Activated CD4-positive, alpha-beta T cell treated with anti-CD3 and anti-CD28 coated beads for 48 hours (primary cell): ENCODE measurements at regions not wholly inside any gene's neighbourhood (a gene's known extent, or its start where the extent isn't known, plus 50 kb on each side); places are given as distances from the start of the nearest gene placed in this dataset.
"Not testable (repeated sequence)": the region's sequence is repeated elsewhere in the genome, so short reads cannot be mapped to it uniquely, and the experiment has no call there.

Experiments used
- DNase-seq: peaks from one replicate; pipeline ENCODE4 v3.0.0-alpha.2; 2020

DNA sequence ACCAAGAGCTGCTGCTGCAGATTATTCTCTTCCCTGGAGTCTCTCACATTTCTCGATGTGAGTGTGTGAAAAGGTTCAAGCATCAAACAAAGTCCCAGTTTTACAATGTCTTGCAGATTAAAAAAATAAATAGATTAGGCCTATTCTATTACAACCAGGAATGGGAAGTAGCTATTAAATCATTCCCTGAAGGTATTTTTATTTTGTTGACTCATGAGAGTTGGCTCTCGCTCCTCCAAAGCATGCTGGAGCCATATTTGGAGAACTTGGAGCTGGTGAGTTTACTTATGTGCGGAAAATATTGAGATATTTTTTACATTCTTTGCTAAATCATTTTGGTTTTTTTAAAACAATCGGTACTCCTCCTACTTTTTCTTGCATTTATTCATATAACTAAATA is 572.3 kb downstream of the ETNK1 start:
- DNase-seq: no peak

DNA sequence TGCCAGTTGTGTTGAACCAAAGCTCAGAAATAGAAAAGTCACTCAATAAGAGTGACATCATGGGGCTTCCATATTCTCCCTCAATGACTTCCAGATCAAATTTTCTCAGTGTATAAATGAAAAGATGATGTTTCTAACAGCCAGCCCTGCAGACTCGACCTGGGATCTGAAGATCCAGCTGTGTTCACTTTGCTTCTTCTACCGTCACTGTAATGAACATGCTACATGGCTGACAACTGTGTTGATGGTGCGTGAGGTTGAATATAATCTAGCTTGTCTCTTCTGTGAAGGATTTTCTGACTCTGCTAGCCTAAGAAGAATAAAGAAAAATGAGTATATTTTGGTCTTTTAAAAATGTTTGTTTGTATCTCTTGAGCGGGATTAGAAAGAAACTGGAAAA is 577.8 kb downstream of the ETNK1 start:
- DNase-seq: no peak

DNA sequence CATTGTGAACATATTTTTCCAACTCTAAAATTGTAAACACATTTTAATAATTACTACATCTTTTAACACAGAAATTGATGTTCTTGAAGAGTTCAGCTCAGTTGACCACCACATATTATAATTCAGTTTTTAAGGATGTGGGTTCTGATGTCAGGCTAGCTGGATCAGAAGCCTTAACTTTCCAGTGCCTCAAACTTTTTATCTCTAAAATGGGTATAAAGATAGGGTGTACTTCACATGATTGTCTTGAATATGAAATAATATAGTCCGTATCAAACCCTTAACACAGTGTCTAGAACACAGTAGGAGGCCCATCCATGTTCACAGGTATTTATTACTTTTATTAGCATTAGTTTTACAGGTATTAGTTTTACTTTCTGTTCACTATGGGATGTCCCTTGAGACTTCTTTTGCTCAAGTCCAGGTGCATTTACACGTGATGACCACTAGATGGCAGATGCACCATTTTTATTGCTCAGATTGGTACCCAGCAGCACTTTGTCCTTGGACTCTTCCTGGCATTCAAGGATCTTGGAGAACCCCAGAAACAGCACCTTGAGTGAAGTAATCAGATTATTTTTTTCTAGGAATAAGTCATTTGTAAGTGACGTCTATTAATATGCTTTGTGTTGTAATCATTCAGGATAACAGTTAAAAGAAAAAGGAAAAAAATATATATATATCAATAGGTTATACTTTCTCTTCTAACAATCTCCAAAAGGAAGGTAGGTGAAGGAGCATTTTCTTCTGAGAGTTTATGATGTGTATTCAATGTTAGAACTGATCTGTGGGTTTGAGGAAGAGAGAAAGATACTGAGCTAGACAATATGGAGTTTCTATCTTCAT is 580.2 kb downstream of the ETNK1 start:
- no peak for DNase-seq

DNA sequence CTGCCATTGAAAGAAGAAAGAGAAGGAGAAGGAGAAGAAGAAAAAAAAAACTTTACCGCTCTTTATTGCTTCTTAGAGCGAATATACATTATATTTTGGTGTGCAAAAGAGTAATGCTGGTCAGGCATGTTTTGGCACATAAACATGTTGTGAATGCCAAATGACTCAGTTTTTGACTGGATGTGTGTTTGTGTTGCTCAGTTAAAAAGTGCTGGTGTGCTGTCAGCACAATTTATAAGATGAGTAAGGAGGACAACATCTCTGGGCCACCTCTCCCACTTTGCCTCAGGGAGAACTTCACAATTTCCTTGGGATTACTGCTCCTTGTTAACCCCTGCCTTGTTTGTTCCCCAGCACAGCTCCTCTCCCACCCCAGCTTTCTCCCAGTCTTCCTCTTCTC is 584.8 kb downstream of the ETNK1 start:
- no peak for DNase-seq

DNA sequence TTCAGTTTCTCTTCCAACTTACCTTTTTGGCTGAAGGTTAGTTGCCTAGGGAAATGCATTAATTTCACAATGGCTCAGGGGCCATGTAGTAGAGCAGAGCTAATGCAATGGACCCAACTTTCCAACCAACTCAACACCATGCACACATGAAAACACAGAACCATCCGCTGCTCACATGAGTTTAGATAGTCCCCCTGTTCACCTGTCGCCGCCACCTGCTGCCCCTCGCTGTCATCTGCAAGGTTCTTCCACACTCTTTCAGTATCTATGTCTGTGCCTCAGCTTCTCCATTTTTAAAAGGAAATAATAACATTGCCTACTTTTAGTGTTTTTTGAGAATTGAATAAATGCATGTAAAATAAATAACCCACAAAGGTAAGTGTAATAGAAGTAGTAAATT is 585.6 kb downstream of the ETNK1 start:
- DNase-seq: no peak

DNA sequence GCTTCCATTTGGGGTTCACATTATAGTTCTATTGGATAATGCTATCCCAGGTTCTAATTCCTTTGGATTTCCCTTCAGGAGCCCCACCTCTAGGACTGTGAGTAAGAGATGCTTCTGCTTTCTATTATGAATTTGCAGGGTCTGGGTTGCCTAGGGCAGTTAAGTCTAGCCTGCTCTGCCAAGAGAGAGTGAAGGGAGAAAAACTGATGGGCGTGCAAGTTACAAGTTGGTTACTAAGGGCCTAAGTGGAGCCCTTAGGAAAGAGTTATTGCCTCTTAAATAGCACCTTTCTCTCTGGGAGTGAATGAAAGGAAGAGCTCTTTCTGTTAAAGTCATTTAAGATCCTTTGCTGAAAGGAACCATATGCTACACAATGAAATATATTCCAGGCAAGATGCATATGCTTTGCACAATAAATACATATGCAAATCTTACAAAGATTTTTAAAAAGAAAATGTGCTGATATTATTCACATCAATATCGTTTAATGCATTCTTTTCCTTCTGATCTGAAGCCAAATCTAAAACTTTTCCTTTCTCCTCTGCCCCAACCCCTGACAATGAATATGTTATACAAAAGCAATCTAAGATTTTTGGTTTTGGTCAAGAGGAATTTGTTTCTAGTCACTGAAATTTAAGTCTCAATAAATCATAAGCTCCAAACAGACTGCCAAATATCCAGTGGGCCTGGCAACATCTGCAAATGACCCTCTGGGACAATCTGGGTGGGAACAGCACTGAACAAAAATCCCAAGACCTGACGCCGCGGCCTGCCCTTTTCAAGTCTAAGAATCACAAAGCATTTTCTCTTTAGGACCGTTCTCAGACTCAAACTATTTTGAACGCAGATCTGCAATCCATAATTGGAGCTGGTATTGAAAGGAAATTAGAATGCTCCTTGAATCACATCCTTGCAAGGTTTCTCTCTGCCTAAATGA is 586.7 kb downstream of the ETNK1 start:
- no peak for DNase-seq

DNA sequence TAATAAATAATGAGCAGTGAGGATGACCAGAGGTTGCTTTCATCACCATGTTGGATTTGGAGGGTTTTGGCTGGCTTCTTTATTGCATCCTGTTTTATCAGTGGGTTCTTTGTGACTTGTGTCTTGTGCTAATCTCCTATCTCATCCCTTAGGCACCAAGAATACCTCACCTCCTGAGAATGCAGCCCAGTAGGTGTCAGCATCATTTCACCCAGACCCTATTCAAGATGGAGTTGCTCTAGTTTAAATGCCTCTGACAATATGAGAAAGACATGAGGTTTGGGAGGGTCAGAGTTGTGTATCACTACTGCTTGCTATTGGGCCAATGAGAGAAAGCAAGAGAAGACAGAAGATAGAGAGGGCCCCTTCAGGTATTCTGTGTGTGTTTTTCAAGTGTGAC is 592.2 kb downstream of the ETNK1 start:
- no peak for DNase-seq

DNA sequence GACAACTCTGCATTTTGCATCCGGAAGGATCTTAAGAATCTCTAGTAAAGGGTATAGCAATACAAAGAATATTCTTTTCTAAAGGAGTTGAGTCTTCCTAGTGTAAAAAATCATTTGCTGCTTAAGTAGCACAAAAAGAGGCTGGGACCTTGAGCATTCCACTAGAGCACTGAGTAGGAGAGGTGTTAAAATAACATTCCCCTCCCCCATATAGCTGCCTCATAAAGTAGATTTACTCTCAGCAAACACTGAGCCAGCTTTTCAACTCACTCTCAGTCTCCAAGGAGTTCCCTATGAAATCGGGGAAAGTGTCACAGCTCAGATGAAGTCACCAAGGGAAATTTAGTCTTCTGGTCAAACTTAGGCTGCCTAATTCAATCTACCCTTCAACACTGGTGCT is 592.7 kb downstream of the ETNK1 start:
- DNase-seq: no peak

DNA sequence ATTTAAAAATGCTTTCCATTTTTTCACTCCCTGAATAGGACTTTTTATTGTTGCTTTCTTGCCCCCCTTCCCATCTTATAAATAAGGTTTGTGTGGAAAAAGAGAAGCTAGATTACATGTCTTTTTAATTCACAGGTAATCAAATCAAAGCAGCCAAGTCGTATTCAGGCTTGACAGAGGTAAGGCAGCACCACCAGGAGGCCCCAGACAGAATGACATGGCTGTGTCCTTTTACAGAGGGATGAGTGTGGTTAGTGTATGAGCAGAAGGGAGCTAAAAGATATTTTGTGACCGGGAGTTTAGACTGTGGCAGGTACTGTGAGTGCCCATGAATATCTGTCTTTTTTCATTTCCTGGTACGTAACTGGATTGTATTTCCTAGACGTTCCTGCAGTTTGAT is 596.1 kb downstream of the ETNK1 start:
- no peak for DNase-seq

DNA sequence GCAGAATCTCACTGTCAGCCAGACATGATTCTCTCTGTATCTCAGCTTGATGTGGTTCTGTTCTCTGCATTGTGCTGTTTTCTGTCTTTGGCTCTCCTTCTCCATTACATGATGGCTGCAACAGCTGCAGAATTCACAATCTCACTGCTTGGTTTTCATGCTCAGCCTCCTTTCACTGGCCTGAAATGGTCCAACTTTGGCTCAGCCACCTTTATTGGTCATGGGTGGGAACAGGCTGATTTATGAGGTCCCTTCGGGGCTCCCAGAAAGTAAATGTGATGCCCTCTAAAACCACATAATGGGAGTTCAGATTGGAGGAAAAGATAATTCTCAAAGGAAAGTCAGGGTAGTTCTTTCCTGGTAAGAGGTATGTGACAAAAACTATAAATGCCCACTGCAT is 597.0 kb downstream of the ETNK1 start:
- no peak for DNase-seq

DNA sequence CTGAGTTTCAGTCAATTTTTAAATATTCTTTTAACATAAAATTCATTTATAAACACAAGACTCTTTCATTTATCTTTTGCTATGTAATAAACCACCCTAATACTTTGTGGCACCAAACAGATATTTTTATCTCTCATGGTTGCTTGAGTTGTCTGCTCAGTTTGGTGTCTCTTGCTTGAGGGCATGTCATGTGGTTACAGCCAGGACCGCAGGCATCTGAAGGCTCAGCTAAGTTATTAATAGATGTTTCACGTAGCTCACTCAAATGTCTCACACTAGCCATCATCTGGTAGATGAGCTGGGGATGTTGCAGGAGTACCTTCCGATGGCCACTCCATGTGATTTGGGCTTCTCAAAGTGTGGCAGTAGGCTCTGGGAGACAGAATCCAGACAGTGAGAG is 597.8 kb downstream of the ETNK1 start:
- no peak for DNase-seq

DNA sequence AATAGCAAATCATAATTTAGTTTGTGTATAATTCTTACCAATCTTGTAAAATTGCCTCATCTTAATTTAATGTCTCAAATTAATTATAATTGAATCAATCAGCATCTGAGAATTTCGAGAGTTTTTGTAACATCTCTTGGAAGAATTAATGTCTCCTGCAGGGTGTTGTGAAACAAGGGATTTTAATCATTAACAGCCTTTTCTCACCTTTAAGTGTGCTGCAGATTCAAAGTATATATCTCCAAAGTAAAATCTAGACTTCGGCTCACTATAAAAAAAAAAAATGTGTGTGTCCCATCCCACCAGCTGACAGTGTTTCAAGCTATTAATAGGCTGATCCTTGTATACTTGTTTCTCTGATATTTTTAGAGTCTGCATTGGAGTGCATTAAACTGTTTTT is 603.1 kb downstream of the ETNK1 start:
- DNase-seq: no peak

DNA sequence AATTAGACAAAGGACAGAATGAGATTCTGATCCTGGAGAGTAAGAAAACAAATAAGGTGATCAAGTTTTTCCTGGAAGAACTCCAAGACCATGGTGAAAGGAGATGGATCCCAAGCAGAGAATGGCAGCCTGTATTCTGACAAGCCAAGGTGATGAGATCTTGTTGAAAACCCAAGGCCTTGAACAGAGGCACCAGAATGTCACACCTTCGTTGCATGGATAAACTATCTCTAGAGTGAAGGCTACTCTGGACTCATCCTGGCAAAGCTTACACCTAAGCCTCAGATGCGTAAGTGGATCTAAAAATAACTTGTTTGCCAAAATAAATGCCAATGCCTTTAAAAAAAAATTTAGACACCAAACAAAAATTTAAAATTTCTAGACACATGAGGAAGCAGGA is 605.9 kb downstream of the ETNK1 start:
- no peak for DNase-seq

DNA sequence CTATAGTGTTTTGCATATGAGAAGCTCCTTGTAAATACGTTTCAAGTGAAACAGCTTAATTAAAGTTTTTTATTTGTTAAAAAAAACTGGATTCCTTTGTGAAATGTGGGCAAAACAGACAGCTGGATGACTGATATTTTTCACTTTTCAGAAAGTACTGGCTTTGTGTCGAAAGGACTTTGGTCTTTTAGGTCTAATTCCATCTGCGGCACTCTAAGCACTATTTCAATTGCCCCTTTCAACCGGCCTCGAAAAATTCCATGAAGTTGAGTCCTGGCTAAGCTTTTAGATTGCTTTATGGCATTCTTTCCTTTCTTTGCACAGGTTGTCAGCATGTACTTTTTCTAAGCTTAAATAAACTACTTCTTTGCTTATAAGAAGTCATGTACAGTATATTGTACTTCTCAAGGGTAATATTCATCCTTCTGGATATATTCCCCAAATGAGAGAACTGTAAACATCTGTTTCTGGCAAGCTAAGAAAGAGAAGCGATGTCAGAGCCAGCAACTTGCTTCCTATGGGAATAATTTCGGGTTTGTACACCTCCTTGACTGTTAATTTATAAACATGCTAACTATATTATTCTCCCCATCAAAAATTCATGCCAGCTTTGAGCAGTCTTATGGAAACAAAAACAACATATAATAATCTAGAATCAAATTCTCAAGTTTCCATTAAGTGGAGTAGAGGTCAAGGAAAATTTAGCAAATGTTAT is 611.3 kb downstream of the ETNK1 start:
- DNase-seq: no peak

DNA sequence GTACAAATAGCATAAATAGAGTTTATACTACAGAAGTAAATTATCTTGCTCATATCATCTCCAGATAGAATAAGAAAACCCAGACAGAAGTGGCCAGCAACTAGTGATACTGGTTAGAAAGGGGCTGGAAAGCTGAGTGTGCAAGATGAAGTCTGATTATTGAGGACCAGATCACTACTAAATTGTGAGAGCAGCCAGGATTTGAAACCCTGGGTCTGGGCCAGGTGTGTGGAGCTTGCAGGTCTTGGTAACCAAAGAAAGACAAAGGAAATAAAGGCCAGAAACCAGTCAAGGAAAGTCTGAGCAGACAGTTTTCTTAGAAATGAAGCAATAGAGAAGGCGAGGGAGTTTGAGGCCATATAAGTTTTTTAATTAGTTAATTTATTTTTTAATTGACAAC is 611.8 kb downstream of the ETNK1 start:
- no peak for DNase-seq

DNA sequence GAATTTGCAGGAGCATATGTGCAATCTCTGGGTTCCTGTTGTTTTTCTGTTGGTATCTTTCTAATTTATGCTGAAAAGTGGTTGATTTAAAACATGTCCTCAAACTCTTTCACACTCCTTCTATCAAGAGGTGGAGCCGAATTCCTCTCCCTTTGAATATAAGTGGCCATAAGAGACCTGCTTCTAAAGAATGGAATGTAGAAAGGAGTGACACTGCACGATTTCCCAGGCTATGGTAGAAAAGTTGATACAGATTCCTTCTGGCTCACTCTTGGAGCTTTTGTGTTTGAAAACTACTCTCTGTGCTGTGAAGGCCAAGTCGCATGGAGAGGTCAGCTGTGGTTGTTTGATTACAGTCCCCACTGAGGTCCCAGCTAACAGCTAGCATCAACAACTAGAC is 613.2 kb downstream of the ETNK1 start:
- DNase-seq: no peak

DNA sequence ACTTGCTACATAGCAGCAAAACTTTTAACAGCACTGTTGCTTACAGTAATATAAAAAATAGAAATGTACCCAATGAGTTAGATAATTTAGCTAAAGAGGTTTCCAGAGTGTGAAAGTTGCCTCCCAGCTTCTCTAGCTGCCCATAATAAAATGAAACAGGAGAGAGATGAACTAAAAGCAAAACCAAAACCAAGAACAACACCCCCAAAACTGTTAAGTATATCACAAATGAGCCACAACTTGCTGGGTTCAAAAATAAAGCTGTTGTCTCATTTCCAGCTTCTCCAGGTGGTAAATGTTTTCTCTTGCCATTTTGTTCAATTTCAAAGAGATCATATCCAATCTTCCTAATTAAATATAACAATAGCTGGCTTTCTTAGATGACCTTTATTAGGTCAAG is 614.0 kb downstream of the ETNK1 start:
- DNase-seq: no peak

DNA sequence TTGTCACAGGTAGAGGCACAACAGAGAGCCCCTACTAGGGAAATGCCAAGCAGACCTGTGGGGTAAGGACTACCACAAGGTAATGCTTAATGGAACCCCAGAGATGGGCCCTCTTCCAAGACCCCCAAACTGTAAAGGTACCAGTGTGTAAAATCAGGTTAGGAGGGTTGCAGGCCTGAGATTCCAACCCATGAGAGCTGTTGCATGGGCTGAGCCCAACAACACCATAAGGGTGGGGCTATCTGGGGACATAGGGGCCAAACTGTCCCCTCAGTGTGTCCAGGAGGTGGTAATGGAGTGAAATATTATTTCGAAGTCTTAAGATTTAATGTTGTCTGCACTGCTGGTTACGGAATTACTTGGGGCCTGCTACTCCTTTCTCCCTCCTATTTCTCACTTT is 620.2 kb downstream of the ETNK1 start:
- DNase-seq: no peak

DNA sequence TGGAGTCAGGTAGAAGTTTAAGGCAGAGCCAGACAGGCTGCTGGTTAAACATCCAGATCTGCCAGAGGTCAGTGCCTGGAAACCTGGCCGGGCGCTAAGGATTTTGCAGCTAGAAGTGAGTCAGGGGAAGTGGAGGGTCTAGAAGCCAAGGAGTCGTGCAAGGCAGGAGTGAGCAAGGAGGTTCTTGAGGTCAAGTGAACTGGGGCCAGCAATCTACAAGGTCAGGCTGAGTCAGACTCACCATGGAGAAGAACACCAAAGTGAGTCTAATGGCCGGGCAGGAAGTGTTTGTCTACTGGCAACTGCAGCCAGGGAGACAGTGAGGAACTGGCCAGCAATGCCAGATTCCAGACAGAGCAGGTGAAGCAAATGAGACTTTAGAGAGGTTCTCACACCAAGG is 628.2 kb downstream of the ETNK1 start:
- no peak for DNase-seq

DNA sequence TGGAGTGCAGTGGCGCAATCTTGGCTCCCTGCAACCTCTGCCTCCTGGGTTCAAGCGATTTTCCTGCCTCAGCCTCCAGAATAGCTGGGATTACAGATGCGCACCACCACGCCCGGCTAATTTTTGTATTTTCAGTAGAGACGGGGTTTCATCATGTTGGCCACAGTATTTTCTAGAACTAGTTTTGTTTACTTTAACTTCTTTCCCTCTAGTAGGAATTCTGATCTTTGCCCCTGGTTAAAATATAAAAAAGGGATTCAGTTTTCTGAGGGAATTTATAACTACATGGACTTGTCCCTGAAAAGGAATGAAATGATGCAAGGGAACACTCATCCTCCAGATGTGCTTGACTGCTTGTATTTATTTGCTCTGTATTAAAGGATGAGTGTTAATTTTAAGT is 628.9 kb downstream of the ETNK1 start:
- DNase-seq: not testable (repeated sequence)

DNA sequence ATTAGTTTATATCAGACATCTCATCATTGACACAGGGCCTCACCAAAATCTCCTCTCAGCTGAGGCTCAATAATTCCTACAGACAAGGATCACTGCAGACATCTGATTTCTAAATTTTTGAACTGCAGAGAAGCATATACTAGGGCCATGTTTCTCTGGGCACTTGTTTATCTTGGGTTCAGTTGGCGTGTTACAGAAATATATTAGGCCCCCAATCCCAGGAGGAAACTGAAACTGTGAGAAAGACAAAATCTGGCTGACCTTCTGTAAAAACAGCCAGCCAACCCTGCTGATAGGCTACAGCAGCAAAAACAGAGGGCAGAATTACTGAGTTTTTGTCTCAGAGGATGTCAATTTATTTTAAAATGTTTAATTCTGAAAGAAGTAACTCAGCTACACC is 634.6 kb downstream of the ETNK1 start:
- DNase-seq: no peak

DNA sequence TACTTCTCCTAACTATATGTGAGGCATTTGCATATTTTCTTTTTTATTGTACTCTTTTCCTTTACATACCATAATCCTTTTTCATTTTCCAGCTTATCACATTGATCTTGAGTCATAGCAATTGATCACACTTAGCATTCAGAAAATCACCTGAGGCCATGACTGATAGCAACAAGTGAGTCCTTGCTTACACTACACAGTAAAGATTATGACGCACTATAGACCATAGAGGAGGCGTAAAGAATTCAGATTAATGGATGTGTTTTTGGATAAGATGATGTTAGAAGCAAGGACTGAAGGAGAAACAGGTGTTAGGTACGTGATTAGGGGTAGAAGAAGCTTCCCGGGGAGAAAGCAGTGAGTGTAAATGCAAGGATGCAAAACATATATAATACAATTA is 637.7 kb downstream of the ETNK1 start:
- no peak for DNase-seq

DNA sequence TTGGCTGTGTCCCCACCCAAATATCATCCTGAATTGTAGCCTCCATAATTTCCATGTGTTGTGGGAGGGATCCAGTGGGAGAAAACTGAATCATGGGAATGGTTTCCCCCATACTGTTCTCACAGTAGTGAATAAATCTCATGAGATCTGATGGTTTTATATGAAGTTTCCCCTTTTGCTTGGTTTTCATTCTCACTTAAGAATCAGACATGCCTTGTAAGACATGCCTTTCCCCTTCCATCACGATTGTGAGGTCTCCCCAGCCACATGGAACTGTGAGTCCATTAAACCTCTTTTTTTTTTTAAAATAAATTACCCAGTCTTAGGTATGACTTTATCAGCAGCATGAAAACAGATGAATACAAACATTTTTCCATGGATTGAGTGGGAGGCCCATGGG is 652.9 kb downstream of the ETNK1 start:
- no peak for DNase-seq

DNA sequence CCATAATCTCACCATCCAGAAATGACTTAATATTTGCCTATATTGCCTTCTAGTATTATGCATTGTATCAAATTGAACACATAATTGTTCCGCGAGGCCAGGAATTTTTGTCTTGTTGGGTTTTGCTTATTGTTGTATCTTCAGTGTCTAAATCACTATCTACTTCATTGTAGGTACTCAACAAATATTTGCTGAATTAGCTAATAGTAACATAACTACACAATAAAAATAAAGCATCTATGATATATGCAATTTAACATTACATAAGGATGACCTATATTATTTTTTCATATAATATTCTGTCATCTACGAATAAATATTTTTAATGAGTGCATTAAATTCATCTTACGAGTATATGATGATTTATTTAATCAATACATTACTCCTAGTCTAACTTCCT is 656.3 kb downstream of the ETNK1 start:
- no peak for DNase-seq
